Fibroblast of skin of right quadriceps (primary cell): ENCODE measurements at regions not wholly inside any gene's neighbourhood (a gene's known extent, or its start where the extent isn't known, plus 50 kb on each side); places are given as distances from the start of the nearest gene placed in this dataset.
"Not testable (repeated sequence)": the region's sequence is repeated elsewhere in the genome, so short reads cannot be mapped to it uniquely, and the experiment has no call there.

ENCODE experiments used
- DNase-seq: peaks from one replicate; pipeline ENCODE4 v3.0.0-alpha.2; 2013

DNA sequence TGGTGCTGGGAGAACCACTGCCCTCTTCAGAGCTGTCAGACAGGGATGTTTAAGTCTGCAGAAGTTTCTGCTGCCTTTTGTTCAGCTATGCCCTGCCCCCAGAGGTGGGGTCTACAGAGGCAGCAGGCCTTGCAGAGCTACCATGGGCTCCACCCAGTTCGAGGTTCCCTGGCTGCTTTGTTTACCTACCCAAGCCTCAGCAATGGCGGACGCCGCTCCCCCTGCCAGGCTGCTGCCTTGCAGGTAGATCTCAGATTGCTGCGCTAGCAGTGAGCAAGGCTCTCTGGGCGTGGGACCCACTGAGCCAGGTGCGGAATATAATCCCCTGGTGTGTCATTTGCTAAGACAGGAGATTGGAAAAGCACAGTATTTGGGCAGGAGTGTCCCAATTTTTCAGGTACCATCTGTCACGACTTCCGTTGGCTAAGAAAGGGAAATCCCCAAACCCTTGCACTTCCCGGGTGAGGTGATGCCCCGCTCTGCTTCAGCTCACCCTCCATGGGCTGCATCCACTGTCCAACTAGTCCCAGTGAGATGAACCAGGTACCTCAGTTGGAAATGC, 1415.5 kb downstream of the GRIK2 start:
- not testable (repeated sequence) for DNase-seq

DNA sequence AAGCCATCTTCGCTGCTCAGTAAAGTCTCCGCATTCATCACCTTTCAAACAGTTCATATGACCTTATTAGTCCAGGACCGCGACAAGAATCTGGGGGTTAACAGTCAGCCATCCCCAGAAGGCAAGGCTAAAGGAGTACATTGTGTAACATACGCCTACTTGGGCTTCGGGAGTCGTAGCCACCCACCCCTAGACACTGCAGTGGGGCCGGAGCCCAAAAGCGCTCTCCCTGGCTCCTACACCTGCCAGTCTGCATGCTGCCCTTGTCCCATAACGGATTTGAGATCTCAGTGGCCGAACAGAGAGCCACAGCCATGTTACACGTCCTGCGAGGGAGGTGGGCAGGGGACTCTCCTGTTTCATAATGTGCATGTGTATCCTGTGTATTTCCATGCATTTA, 1405.5 kb downstream of the GRIK2 start:
- DNase-seq = no peak

GRCh38 chr6:102798636-102799035, 1405.1 kb downstream of the GRIK2 start:
- DNase-seq = no peak

DNA sequence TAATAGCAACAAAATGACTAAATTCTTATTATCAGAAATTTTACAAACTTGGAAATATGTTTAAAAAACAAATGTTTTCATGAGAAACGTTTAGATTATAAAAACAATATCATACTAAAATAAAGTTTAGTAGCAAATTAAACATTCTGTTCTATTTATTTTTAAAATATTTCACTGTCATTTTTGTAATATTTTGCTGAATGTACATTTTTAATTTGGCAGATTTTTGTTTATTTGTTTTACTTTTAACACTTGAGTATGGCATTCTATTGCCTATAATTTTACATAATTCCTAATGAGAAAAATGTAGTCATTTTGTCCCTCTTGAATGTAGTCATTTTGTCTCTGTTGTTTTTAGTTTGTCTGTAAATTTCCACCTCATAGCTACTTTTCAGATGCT, 1400.2 kb downstream of the GRIK2 start:
- no peak for DNase-seq

DNA sequence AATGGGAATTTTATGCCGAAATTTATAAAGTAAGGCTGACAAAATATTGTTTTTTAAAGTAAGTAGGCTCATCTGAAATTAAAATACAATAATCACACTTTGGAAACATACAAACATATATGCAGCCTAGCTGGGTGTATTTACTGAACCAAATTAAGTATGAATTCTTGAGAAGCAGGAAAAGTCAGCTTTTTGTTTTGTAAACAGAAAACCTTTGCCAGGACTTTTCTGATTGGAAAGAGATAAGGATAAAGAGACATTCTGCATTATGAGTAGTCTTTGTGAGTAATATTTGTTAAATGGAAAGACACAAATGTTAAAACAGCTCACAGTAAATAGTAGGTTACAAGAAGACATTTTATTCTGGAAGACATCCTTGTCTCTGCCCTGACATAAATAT, 1380.8 kb downstream of the GRIK2 start:
- no peak for DNase-seq

- DNase-seq = no peak
Measured at GRCh38 chr6:102773636-102774035, 1380.1 kb downstream of the GRIK2 start.

GRCh38 chr6:102766963-102767362, 1373.5 kb downstream of the GRIK2 start:
- DNase-seq = peak; percentile 55

DNA sequence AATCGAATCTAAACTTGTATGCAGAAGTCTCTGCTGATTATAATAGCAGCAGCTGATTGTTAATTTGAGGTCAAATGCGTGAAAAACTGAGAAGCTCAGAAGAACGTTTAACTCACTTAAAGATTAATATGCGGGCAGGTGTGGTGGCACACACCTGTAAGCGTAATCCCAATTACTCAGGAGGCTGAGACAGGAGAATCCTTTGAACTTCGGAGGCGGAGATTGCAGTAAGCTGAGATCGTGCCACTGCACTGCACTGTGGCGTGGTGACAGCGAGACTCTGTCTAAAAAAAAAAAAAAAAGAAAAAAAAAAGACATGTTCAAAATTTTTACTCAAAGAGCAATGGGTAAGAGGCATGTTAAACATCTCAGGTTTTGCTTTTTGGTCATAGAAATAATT, 1370.8 kb downstream of the GRIK2 start:
- DNase-seq = no peak

GRCh38 chr6:102763891-102764290, 1370.4 kb downstream of the GRIK2 start:
- no peak for DNase-seq

DNA sequence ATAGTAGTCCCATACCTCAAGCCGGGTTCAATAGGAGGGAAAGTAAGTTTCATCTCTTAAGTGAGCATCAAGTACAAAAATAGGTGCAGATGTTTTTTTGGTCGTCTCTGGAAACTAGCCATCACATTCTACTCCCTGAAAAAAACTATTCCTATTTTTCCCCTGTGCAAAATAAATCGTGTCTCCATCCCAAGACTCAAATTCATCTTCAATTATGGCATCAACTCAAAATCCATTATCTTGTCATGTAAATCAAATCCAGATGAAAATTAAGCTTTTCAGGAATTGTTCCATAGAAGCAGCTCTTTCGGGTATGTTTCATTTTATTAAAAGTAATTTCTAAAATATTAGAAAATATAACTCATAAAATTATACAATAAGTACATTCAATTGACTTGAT, 1368.4 kb downstream of the GRIK2 start:
- no peak for DNase-seq

- DNase-seq = no peak
Measured at GRCh38 chr6:102759415-102759814, 1365.9 kb downstream of the GRIK2 start.

- DNase-seq = not testable (repeated sequence)
Measured at GRCh38 chr6:102758536-102758935, 1365.0 kb downstream of the GRIK2 start.

DNA sequence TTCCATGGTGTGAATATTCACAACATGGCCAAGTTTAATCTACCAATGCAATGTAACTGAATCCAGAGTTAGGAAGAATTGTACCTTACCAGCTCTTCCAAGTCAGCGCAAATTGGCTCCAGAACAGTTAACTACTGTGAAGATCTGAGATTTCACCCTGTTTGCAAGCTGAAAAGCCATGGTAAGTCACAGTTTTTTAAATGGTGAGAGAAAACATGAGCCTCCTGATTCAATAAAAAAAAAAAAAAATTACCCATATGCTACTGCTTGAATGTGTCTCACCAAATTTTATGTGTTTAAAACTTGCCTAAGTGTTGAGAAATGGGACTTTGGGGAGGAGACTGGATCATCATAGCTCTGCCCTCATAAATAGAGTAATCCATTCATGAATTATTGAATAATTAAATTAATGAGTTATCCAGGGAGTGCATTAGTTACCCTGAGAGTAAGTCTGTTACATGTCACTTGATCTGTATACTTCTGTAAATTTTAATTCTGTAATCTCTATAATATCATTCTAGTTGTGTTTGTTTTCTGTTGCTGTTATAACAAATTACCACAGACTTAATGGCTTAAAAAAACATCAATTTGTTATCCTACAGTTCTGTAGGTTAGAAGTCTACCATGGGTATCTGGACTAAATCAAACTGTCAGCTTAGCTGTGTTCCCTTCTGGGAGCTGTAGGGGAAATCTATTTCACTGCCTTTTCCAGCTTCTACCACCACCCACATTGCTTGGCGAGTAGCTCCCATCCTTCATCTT, 1355.9 kb downstream of the GRIK2 start:
- no peak for DNase-seq

DNA sequence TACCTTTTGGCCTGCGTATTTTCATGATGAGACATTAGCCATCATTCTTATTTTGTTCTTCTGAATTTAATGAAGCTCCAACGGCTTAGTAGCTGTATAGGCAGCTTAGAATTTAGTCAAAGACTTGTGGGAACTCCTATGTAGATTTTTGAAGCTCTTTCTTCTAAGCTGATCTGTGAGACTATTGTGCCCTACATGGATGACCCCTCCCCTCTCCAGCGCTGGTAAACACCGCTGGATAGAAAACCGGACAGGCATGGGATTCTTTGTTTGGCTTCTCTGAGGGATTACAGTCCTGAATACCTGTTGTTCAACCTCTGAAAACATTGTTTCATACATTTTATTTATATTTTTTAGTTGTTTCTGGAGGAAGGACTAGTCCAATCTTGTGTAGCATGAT, 1353.4 kb downstream of the GRIK2 start:
- no peak for DNase-seq

DNA sequence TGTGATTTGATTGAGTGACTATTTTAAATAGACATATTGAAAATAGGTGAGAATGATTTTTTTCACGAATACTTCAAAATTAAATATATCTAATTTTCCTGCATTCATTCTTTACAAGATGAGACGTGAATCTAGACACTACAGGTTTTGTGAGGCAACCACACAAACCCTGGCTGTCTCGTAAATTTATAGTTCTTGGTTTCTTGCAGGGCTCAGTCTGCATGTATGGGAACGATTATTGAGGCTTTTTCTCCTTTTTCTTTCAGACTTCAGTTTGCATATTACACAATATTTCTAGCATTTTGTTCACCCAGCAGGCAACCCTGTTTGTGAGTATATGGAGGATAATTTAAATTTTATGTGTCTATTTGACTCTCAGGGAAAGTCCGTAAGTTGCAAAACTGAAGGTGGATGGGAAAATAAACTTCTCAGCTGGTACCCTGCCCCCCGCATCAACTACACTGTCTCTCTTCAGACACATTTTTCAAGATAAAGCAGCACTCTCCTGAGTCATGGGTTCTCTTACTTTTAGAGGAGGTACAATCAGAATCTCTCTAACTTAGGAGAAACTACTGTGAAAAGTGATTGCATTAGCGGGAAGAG, 1349.3 kb downstream of the GRIK2 start:
- peak; percentile 53 for DNase-seq

DNA sequence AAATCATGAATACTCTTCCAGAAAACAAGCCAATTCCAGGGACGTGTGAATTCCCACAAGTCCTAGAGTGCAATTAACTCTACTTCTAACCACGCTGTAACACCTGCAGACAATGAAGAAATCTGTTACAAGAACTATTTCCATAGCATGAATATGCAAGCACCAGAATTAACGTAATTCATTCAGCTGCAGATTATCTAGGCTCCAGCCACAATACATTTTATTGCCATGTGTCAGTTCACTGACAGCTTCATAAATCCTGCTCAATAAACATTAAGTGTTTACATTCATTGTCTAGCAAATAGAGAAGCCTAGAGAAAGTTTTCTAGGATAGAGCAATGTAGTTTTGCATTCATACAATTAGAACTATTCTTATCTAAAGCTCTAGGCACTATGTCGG, 1348.5 kb downstream of the GRIK2 start:
- peak; percentile 50 for DNase-seq

DNA sequence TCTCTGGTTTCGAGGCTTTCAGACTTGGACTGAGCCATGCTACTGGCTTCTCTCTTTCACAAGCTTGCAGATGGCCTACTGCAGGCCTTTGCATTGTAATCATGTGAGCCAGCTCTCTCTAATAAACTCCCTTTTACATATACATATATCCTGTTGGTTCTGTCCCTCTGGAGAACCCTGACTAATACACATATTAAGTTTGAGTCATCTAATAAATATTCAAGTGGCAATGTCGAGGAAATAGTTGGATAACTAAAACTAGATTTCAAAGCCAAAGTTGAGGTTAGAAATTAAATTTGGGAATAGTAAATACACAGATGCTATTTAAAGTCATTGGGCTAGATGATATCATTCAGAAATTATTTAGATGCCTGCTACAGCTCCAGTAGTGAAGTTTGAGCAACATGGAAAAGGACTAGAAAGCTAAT, 1343.4 kb downstream of the GRIK2 start:
- DNase-seq = peak; percentile 96

DNA sequence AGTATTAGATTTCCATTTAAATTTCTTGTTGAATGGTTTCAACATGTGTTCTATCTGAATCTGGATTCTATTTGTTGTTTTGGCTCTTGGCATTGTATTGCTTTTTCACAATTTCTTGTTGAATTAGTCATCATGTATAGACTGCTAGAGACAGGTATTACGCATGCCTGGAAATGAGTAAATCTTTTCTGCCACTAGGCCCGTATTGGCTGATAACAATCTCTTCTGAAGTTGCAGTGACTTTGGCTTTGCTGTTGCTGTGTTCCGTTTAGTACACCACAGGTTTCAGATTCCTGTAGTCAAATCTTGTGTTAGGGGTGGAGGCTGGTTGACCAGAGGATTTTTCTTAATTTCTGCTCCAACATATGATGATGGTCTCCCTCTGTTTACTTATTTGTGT, 1339.4 kb downstream of the GRIK2 start:
- DNase-seq = peak; percentile 45

GRCh38 chr6:102722086-102722485, 1328.6 kb downstream of the GRIK2 start:
- DNase-seq = not testable (repeated sequence)

- DNase-seq = no peak
Measured at GRCh38 chr6:102717737-102718456, 1324.4 kb downstream of the GRIK2 start.

DNA sequence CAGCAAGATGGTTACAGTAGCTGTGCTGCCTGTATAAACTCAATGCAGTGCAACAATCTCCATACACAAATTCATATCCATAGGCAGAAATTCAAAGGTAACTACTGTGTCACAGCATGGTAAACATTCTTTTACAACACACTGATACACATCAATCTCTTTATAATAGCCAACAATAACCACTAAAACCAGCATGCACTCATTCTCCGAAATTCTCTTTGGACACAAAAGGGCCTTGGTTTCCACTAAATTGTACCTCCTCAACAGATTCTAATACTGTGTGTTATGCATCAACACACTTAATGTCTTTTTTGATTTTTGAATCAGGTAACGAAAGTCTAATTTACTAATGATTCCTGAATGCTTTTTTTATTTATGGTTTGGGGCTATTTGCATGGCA, 1323.7 kb downstream of the GRIK2 start:
- no peak for DNase-seq

DNA sequence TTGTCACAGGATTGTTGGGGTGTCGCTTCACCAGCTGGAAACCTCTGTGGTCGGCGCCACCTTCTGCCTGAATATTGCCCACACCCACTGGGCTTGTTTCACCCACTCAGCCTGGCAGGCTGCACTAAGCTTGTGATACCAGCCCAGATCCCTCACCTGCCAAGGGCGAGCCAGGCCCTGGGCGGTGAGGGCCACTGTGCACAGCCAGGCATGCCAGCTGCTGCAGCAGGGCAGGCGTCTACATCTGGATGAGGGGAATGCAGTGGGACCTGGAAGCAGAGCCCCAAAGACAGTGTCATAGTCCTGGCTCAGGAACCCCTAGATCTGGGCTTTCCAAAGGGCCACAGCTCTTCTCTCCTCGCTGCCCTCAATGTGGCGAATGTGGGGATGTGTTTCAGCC, 1307.5 kb downstream of the GRIK2 start:
- DNase-seq = no peak

DNA sequence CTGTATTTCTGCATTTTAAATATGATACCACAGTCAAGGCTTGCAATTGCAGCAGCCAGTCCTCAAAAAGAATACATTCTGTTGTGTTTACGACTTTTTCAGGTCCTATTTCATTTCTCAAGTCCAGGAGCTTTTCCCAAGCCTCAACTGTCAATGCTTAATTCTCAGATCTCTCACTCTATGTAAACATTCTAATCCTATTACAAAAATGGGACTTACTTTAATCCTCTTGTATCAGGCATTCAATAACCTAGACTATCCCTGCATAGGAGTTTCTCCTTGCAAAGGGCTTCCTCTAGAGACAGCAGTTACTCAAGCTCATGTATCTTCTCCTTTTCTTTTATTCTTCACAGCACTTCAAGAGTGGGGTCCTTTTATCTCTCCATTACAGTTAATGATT, 1293.0 kb downstream of the GRIK2 start:
- DNase-seq = no peak

- DNase-seq = no peak
Measured at GRCh38 chr6:102680413-102680812, 1286.9 kb downstream of the GRIK2 start.
